Osteoblast (primary cell): ENCODE measurements at regions not wholly inside any gene's neighbourhood (a gene's known extent, or its start where the extent isn't known, plus 50 kb on each side); places are given as distances from the start of the nearest gene placed in this dataset.

Source experiments
- DNase-seq: peaks from one replicate; pipeline ENCODE4 v3.0.0; 2011; ENCODE audit warnings: low spot score, mixed read lengths; ENCODE audit not compliant: insufficient read length; ENCODE audit errors: missing footprints
- H2AFZ ChIP-seq: 2 replicates; pipeline ENCODE4 v1.6.0; 2011; ENCODE audit warnings: mild to moderate bottlenecking, low read length
- H3K27ac ChIP-seq: 2 replicates; pipeline ENCODE4 v1.5.1; 2011; ENCODE audit warnings: mild to moderate bottlenecking, low read depth, low read length, moderate library complexity
- H3K27me3 ChIP-seq: 2 replicates; pipeline ENCODE4 v1.6.0; 2012; ENCODE audit warnings: mild to moderate bottlenecking, control low read depth, inconsistent platforms, low read length, moderate library complexity; ENCODE audit not compliant: insufficient read depth
- H3K36me3 ChIP-seq: 2 replicates; pipeline ENCODE4 v1.5.1; 2011; ENCODE audit warnings: mild to moderate bottlenecking, low read length, control low read depth, moderate library complexity; ENCODE audit not compliant: insufficient read depth
- H3K4me1 ChIP-seq: 2 replicates; pipeline ENCODE4 v1.5.1; 2011; ENCODE audit warnings: mild to moderate bottlenecking, low read length, control low read depth, moderate library complexity; ENCODE audit not compliant: insufficient read depth
- H3K4me2 ChIP-seq: 2 replicates; pipeline ENCODE4 v1.6.0; 2011; ENCODE audit warnings: mild to moderate bottlenecking, low read length; ENCODE audit not compliant: insufficient read depth
- H3K4me3 ChIP-seq: fragments of 200-600 bp; sonication (generic); 3 replicates; pipeline ENCODE4 v1.5.1; 2012; ENCODE audit warnings: mild to moderate bottlenecking, low read length, inconsistent platforms; ENCODE audit not compliant: insufficient read depth
- H3K79me2 ChIP-seq: 2 replicates; pipeline ENCODE4 v1.6.0; 2012; ENCODE audit warnings: mild to moderate bottlenecking, low read length, control low read depth, inconsistent platforms; ENCODE audit not compliant: insufficient read depth
- H3K9me3 ChIP-seq: 2 replicates; pipeline ENCODE4 v1.5.1; 2011; ENCODE audit warnings: low read depth, low read length, control low read depth
- H4K20me1 ChIP-seq: 2 replicates; pipeline ENCODE4 v1.6.0; 2012; ENCODE audit warnings: mild to moderate bottlenecking, low read length, control low read depth; ENCODE audit not compliant: insufficient read depth
- TF ChIP-seq, protein P1 (sequence below): IDR thresholded peaks from 2 replicates; pipeline ENCODE4 v1.5.1; 2011; ENCODE audit warnings: mild to moderate bottlenecking, low read depth, low read length, moderate library complexity; ENCODE audit errors: extremely low read depth

DNA sequence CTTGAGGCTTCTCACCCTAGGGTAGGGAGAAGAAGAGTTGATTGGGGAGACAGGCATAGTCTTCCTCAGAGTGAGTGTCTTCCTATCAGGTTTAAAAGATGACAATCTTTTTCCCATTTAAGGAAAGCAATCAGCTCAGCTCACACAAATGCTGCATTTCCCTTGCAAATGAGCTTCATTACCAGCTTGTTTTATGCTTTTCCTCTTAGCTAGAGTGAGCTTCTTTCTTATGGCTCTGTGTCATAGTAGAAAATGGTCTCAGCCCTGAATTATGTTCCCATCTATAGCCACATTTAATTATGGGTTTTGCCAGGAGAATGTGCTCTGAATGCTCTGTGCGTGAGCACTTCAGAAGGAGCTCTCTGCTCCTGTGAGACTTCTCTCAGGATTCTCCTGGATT, 112.8 kb upstream of the NCK2 start:
- no peak for DNase-seq
- TF ChIP-seq, protein P1, sequence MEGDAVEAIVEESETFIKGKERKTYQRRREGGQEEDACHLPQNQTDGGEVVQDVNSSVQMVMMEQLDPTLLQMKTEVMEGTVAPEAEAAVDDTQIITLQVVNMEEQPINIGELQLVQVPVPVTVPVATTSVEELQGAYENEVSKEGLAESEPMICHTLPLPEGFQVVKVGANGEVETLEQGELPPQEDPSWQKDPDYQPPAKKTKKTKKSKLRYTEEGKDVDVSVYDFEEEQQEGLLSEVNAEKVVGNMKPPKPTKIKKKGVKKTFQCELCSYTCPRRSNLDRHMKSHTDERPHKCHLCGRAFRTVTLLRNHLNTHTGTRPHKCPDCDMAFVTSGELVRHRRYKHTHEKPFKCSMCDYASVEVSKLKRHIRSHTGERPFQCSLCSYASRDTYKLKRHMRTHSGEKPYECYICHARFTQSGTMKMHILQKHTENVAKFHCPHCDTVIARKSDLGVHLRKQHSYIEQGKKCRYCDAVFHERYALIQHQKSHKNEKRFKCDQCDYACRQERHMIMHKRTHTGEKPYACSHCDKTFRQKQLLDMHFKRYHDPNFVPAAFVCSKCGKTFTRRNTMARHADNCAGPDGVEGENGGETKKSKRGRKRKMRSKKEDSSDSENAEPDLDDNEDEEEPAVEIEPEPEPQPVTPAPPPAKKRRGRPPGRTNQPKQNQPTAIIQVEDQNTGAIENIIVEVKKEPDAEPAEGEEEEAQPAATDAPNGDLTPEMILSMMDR: no peak
- H3K4me3 ChIP-seq: no peak overlapping the region
- H3K27me3 ChIP-seq: peaks cover 19% of the 10 kb centered on the region
- no peak overlapping the region for H3K4me2 ChIP-seq
- H3K79me2 ChIP-seq: no peaks in the 10 kb centered on the region
- H3K9me3 ChIP-seq: no peaks in the 10 kb centered on the region
- no peak overlapping the region for H3K27ac ChIP-seq
- H2AFZ ChIP-seq: no peak overlapping the region
- no peaks in the 10 kb centered on the region for H4K20me1 ChIP-seq
- H3K36me3 ChIP-seq: no peaks in the 10 kb centered on the region
- H3K4me1 ChIP-seq: no peaks in the 10 kb centered on the region

DNA sequence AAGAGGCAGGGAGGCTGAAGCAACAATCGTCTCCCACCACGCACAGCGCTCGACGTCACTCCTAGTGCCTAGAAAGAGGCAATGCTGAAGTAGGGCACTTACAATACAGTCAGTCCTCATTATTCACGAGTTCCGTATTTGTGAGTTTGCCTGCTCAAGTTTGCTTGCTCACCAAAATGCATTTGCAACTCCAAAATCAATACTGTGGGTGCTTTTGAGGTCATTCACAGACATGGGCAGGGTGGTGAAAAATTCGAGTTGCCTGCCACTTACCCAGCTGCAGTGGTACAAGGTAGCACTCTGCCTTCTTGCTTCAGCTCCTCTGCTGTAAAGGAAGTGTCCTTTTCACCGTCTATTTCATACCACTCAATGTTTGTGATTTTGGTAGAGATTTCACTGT, 113.7 kb upstream of the NCK2 start:
- Histone ChIP-seq H3K27ac (no peak overlapping the region), H4K20me1 (no peaks in the 10 kb centered on the region), H3K79me2 (no peaks in the 10 kb centered on the region), H3K27me3 (peaks cover 23% of the 10 kb centered on the region), H3K36me3 (no peaks in the 10 kb centered on the region), H3K4me1 (no peaks in the 10 kb centered on the region), H2AFZ (no peak overlapping the region), H3K4me3 (no peak overlapping the region), H3K9me3 (no peaks in the 10 kb centered on the region), H3K4me2 (no peak overlapping the region)
- DNase-seq: no peak
- TF ChIP-seq, protein P1: no peak

DNA sequence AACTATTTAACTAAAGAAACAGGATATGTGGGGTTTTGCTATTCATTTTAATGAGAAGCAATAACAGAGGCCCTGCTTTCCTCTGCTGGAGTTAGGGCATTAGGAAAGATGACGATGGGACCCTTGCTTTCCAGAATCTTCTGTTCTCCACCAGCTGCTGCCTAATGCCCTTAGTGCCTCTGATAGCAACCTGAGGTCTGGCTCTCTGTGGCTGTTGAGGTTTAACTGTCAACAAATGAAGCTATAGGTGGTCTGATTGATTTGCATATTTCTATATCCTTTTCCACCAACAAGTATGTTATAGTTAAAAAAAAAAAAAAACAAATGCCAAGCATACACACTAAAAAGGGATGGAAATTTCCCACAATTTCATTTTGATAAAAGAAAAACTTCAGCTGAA, 115.1 kb upstream of the NCK2 start:
- Histone ChIP-seq H3K79me2 (no peaks in the 10 kb centered on the region), H2AFZ (no peak overlapping the region), H4K20me1 (no peaks in the 10 kb centered on the region), H3K27me3 (peaks cover 23% of the 10 kb centered on the region), H3K4me1 (no peaks in the 10 kb centered on the region), H3K4me3 (no peak overlapping the region), H3K4me2 (no peak overlapping the region), H3K9me3 (no peaks in the 10 kb centered on the region), H3K27ac (no peak overlapping the region), H3K36me3 (no peaks in the 10 kb centered on the region)
- DNase-seq: no peak
- TF ChIP-seq, protein P1: no peak

DNA sequence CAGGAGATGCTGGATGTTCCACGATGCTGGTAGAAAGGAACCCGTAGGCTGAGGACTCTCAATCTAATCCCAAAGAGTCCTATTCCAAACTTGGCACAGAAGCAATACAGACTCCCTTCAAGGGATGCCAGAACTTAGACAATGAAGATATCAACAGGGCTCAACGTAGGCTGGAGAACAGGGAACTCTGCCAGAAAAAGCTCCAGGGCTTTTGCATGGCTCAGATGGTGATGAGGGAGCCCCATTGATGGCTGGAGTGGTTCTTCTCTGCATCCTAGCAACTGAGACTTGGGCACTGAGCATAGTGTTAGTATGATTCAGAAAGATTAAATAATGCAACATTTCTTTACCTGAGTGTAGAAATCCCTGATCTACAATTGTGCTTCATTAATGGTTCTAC, 117.2 kb upstream of the NCK2 start:
- no peaks in the 10 kb centered on the region for H4K20me1 ChIP-seq
- H3K79me2 ChIP-seq: no peaks in the 10 kb centered on the region
- H3K4me1 ChIP-seq: no peaks in the 10 kb centered on the region
- no peak overlapping the region for H3K4me3 ChIP-seq
- TF ChIP-seq, protein P1: no peak
- no peaks in the 10 kb centered on the region for H3K9me3 ChIP-seq
- DNase-seq: no peak
- H3K36me3 ChIP-seq: no peaks in the 10 kb centered on the region
- H2AFZ ChIP-seq: no peak overlapping the region
- no peak overlapping the region for H3K4me2 ChIP-seq
- peaks cover 23% of the 10 kb centered on the region for H3K27me3 ChIP-seq
- H3K27ac ChIP-seq: no peak overlapping the region
